ENCODE measurements at regions not wholly inside any gene's neighbourhood (a gene's known extent, or its start where the extent isn't known, plus 50 kb on each side); places are given as distances from the start of the nearest gene placed in this dataset.

DNA sequence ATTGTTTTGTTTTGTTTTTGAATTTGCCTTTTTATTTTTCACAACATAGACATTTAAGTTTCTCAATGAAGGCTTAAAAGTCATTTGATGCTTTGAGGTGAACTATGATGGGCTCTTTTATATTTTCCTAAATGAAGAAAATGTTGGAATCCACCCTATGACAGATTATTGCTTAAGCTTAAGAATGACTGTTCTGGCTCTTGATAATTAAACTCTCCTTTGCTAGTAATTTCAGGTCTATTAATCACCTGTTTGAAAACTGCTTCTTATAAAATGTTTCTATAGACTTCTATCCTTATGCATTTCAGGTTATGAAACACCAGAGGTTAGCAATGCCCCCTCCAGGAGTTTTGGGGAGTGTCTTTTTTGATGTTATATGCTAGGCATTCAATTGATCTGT, 424.1 kb upstream of the DYNLRB2 start:
- Histone ChIP-seq H3K36me3 (ENCODE audit: control insufficient read depth, insufficient read depth, low read length) (no peaks in the 10 kb centered on the region), H3K27ac (ENCODE audit: low read length) (no peak overlapping the region), H3K27me3 (ENCODE audit: control insufficient read depth, insufficient read depth, low read length) (no peaks in the 10 kb centered on the region), H3K4me3 (ENCODE audit: low read depth in 2 of 2, low read length in 2 of 2) (no peak overlapping the region), H3K9me3 (ENCODE audit: control insufficient read depth, insufficient read depth, low read depth, low read length) (no peaks in the 10 kb centered on the region), H3K4me1 (ENCODE audit: control insufficient read depth, insufficient read depth, low read length) (no peaks in the 10 kb centered on the region)
- no TSS peak for BruUV-seq (replicated peaks)
- TF ChIP-seq SIN3A (IDR thresholded peaks at IDR 0.05; ENCODE audit: borderline replicate concordance, insufficient read depth, low read depth, low read length) (no peak), CTCF (IDR thresholded peaks at IDR 0.05) (no peak), REST (IDR thresholded peaks at IDR 0.05; ENCODE audit: insufficient read depth in 1 of 2, low read depth in 2 of 2, low read length in 1 of 2) (no peak), TCF7L2 (IDR thresholded peaks at IDR 0.05; ENCODE audit: low read depth, low read length) (no peak), POLR2AphosphoS5 (IDR thresholded peaks at IDR 0.05; ENCODE audit: low read depth, low read length) (no peak)
- intact Hi-C loops (cut with micrococcal nuclease; ENCODE audit: unreplicated experiment), result no loop called here
- DNase-seq (ENCODE audit: low read depth, low spot score), result no peak
- CTCF ChIA-PET, result no interaction called here
- in situ Hi-C loops (cut with HindIII; ENCODE audit: low pct_unique_long_range_greater_than_20kb, low sequenced_read_pairs), result no loop called here
- POLR2A ChIA-PET, result no interaction called here
- ATAC-seq, result no peak

GRCh38 chr16:80114699-80115098, 426.1 kb upstream of the DYNLRB2 start:
- ATAC-seq, result no peak
- in situ Hi-C loops (cut with HindIII; ENCODE audit: low pct_unique_long_range_greater_than_20kb, low sequenced_read_pairs), result no loop called here
- BruUV-seq (replicated peaks), result no TSS peak

More at GRCh38 chr16:80114699-80115098, 426.1 kb upstream of the DYNLRB2 start:
- H3K9me3 ChIP-seq (ENCODE audit: control insufficient read depth, insufficient read depth, low read depth, low read length), result no peaks in the 10 kb centered on the region
- intact Hi-C loops (cut with micrococcal nuclease; ENCODE audit: unreplicated experiment), result no loop called here
- no peaks in the 10 kb centered on the region for H3K36me3 ChIP-seq (ENCODE audit: control insufficient read depth, insufficient read depth, low read length)
- CTCF ChIA-PET, result no interaction called here
- DNase-seq (ENCODE audit: low read depth, low spot score), result no peak
- POLR2A ChIA-PET, result no interaction called here
- TF ChIP-seq REST (IDR thresholded peaks at IDR 0.05; ENCODE audit: insufficient read depth in 1 of 2, low read depth in 2 of 2, low read length in 1 of 2) (no peak), SIN3A (IDR thresholded peaks at IDR 0.05; ENCODE audit: borderline replicate concordance, insufficient read depth, low read depth, low read length) (no peak), CTCF (IDR thresholded peaks at IDR 0.05) (no peak), TCF7L2 (IDR thresholded peaks at IDR 0.05; ENCODE audit: low read depth, low read length) (no peak), POLR2AphosphoS5 (IDR thresholded peaks at IDR 0.05; ENCODE audit: low read depth, low read length) (no peak)
- H3K4me3 ChIP-seq (ENCODE audit: low read depth in 2 of 2, low read length in 2 of 2), result no peak overlapping the region
- H3K4me1 ChIP-seq (ENCODE audit: control insufficient read depth, insufficient read depth, low read length), result no peaks in the 10 kb centered on the region
- no peaks in the 10 kb centered on the region for H3K27me3 ChIP-seq (ENCODE audit: control insufficient read depth, insufficient read depth, low read length)
- H3K27ac ChIP-seq (ENCODE audit: low read length), result no peak overlapping the region
